ENCODE measurements at regions not wholly inside any gene's neighbourhood (a gene's known extent, or its start where the extent isn't known, plus 50 kb on each side); places are given as distances from the start of the nearest gene placed in this dataset.

DNA sequence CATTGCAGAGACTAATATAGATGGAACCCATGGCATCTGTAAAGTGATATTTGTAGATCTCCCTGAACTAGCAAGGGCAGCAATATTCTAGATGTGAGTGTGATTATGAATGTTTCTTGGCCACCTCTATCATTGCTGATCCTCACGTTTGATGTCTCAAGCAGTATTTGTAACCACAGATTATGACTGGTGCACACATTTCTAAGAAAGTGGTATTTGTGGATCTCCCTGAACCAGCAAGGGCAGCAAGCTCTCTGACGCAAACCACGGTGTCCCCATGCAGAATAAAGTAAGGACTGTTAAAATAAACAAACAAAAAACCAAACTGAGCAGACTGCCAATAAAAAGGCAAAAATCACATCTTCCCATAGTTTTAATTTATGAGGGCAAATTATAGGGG lies 301.3 kb downstream of the CSNK1G3 start:
- no peak overlapping the region for H3K27ac ChIP-seq
- TF ChIP-seq, protein P1, sequence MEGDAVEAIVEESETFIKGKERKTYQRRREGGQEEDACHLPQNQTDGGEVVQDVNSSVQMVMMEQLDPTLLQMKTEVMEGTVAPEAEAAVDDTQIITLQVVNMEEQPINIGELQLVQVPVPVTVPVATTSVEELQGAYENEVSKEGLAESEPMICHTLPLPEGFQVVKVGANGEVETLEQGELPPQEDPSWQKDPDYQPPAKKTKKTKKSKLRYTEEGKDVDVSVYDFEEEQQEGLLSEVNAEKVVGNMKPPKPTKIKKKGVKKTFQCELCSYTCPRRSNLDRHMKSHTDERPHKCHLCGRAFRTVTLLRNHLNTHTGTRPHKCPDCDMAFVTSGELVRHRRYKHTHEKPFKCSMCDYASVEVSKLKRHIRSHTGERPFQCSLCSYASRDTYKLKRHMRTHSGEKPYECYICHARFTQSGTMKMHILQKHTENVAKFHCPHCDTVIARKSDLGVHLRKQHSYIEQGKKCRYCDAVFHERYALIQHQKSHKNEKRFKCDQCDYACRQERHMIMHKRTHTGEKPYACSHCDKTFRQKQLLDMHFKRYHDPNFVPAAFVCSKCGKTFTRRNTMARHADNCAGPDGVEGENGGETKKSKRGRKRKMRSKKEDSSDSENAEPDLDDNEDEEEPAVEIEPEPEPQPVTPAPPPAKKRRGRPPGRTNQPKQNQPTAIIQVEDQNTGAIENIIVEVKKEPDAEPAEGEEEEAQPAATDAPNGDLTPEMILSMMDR (IDR thresholded peaks at IDR 0.05) = no peak
- DNase-seq (ENCODE audit: low spot score) = no peak
- no peak overlapping the region for H3K4me3 ChIP-seq

DNA sequence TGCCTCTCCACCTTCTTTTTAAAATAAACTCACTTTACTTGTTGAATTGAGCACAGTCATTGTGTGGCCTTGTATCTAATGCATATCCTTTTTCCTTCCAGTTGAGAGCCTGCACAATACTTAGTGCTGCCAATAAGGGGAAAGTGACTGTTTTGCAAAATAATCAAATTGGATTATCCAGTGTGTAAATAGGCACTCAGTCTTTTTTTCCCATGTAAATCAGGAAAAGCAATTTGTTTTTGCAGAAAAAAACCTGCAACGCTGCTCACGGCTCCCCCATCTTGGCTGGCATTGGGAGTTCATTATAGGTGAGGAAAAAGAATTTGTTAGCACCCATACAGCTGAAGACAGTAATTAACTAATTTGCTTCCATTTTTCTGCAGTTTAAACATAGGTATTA lies 299.9 kb downstream of the CSNK1G3 start:
- no peak overlapping the region for H3K4me3 ChIP-seq
- DNase-seq (ENCODE audit: low spot score) = no peak
- H3K27ac ChIP-seq = no peak overlapping the region
- TF ChIP-seq, protein P1 (IDR thresholded peaks at IDR 0.05) = no peak

DNA sequence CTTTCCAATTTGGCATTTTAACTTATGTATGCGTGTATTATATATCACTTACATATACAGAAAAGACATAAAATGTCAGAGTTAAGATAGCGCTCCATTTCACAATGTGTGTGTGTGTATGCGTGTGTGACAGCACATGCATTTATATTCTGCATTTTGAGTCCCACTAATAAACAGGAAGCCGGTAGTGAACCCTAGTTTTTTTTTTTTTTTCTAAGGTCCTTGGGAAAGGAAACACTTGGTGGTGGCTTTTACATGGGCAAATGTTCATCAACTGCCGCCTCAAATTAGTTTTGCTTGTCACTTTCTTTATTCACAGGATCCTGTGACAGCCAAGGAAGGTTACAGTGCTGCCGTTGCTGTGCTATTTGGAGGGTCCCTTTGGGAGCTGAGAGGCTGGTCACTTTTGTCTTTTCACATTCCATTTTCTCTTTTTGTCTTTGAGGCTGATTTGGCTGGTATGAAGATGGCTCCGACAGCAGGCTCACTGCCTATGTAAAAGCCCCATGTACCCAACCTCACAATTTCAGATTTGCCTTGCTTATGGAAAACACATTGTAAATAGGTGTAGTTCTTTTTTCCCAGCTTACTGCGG lies 298.9 kb downstream of the CSNK1G3 start:
- H3K27ac ChIP-seq = no peak overlapping the region
- TF ChIP-seq, protein P1 (IDR thresholded peaks at IDR 0.05) = no peak
- no peak overlapping the region for H3K4me3 ChIP-seq
- no peak for DNase-seq (ENCODE audit: low spot score)

DNA sequence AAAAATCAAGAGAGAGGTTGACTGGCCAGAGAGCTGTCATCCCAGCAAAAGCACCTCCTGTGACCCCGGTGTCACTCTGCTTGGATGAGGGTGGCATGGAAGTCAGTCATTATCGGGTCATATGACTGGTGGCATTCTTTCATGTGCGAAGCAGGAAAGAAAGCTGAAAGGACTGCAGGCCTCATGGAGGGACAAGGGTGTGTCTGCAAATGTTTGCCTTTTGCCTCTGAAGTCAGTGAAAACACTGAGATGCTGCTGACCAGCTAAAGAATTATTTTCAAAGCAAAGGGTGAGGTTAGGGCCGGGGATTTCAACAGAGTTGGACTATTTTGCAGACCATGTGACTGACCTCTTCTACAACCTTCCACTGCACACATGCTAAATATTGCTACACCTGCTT lies 298.3 kb downstream of the CSNK1G3 start:
- TF ChIP-seq, protein P1 (IDR thresholded peaks at IDR 0.05) = no peak
- Histone ChIP-seq H3K4me3 (no peak overlapping the region), H3K27ac (no peak overlapping the region)
- no peak for DNase-seq (ENCODE audit: low spot score)

DNA sequence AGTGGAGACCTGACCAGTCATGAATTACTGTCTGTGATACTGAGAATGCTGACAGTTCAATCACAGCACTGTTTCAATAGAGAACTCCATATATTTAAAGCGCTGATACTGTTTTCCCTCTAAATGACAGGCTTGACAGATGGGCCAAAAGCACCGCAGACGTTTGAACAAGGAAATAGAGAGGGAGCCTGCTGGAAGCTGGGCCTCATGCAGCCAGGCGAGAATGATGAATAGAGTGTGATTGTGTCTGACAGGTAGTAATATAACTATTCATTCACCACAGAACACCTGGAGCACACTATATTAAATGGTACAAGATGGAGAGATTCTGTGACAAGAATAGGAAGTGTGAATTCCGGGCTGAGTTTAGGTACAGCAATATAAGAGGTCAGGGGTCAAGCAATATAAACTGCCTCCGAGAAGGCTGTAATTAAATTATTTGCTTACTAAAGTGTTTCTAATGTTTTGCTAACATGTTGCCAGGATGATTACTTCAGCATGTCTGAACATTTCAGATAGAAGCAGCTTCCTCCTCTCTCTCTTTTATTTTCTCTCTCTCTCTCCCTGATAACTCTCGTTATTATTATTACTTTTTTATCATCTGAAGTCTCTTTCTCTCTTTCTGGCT lies 297.7 kb downstream of the CSNK1G3 start:
- no peak overlapping the region for H3K27ac ChIP-seq
- no peak for DNase-seq (ENCODE audit: low spot score)
- TF ChIP-seq, protein P1 (IDR thresholded peaks at IDR 0.05) = no peak
- H3K4me3 ChIP-seq = no peak overlapping the region

DNA sequence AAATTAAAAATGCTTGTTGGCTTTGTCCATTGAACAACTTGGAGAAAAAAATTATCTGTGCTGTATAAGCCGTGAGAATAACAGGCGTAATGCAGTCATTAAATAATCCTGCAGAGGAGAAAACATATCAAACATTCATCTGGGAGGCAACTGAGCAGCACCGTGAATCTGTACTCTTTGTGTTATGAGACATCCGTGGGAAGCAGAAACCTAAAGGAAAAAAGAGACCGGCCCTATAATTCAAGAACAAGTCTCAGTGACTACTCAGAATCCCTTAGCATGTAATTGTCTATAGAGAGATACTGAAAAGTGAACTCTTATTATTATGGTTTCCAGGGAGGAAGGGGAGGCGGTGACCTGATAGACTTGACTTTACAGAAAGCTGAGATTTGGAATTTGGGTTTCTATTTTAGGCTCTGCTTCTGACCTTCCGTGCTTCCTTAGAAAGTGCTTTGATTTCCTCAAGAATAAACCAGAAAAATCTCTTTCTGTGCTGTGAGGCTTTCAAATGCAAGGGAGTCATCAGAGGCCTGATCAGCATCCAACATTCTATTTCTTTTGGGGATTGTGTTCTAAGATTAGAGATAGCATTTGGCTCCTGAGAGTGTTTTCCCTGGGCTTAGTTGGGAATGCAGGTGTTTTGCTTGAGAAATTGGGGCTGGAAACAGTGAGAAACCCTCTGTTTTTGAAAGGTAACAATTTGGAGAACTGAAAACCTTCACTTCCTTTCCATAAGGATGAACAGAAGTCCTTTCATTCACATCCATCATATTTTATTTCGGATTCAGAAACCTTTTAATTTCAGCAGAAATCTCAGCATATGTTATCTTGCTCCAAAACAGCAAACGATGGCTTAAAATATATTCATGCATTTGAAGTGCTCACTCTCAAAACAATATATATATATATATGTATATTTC lies 296.7 kb downstream of the CSNK1G3 start:
- TF ChIP-seq, protein P1 (IDR thresholded peaks at IDR 0.05) = no peak
- Histone ChIP-seq H3K4me3 (no peak overlapping the region), H3K27ac (no peak overlapping the region)
- no peak for DNase-seq (ENCODE audit: low spot score)
